IMR-90 (cell line): ENCODE measurements at regions not wholly inside any gene's neighbourhood (a gene's known extent, or its start where the extent isn't known, plus 50 kb on each side); places are given as distances from the start of the nearest gene placed in this dataset.
A peak's percentile ranks its signal among the peaks of the same experiment; 100 is the strongest.

Experiments
- ATAC-seq: fragments of 200-7000 bp; cut with Tn5 transposase; 2 replicates; pipeline ENCODE4 v1.9.1; 2020; ENCODE audit warnings: low read depth, mild to moderate bottlenecking, moderate library complexity
- BruUV-seq: library from RNA; stranded (reverse); fragments of 400-500 nt; replicated peaks from 2 replicates; lab custom pipeline; 2021; lab: Mats Ljungman, UMichigan
- CTCF ChIA-PET: fragments of 300-600 bp; formaldehyde crosslinking; extraction: SDS; loops from one replicate; lab custom pipeline; 2021; ENCODE audit warnings: antibody characterized with exemption; lab: Yijun Ruan, JAX
- POLR2A ChIA-PET: fragments of 300-600 bp; sonication (Branson Sonifier 250); formaldehyde crosslinking; loops from one replicate; lab custom pipeline; 2022; ENCODE audit warnings: antibody characterized with exemption; ENCODE audit not compliant: unreplicated experiment; lab: Charles Lee
- DNase-seq: peaks from one replicate; pipeline ENCODE4 v3.0.0; 2013
- H2AFZ ChIP-seq: replicated peaks from 2 replicates; pipeline ENCODE3; 2013; ENCODE audit warnings: low read length, mild to moderate bottlenecking; ENCODE audit not compliant: poor library complexity
- H2AK5ac ChIP-seq: 2 replicates; pipeline ENCODE4 v1.6.1; 2013; ENCODE audit warnings: low read depth, low read length, inconsistent platforms
- H2AK9ac ChIP-seq: replicated peaks from 2 replicates; pipeline ENCODE3; 2013; ENCODE audit warnings: mild to moderate bottlenecking, low read depth, low read length, moderate library complexity; ENCODE audit not compliant: poor library complexity
- H2BK120ac ChIP-seq: 2 replicates; pipeline ENCODE4 v1.6.1; 2013; ENCODE audit warnings: low read depth, low read length, inconsistent platforms
- H2BK15ac ChIP-seq: 3 replicates; pipeline ENCODE4 v1.6.1; 2013; ENCODE audit warnings: low read depth, low read length, inconsistent platforms
- H2BK20ac ChIP-seq: 2 replicates; pipeline ENCODE4 v1.6.1; 2013; ENCODE audit warnings: low read depth, mild to moderate bottlenecking, inconsistent platforms, low read length, moderate library complexity
- H2BK5ac ChIP-seq: 2 replicates; pipeline ENCODE4 v1.6.1; 2013; ENCODE audit warnings: mild to moderate bottlenecking, low read depth, low read length, inconsistent platforms; ENCODE audit not compliant: poor library complexity, severe bottlenecking
- H3K14ac ChIP-seq: replicated peaks from 2 replicates; pipeline ENCODE4 v1.6.1; 2013; ENCODE audit warnings: low read depth, low read length, inconsistent platforms
- H3K18ac ChIP-seq: 2 replicates; pipeline ENCODE4 v1.6.1; 2013; ENCODE audit warnings: low read depth, low read length, control low read depth
- H3K23ac ChIP-seq: 2 replicates; pipeline ENCODE4 v1.6.1; 2013; ENCODE audit warnings: low read depth, low read length, inconsistent platforms
- H3K27ac ChIP-seq: 2 replicates; pipeline ENCODE4 v1.5.1; 2013; ENCODE audit warnings: mild to moderate bottlenecking, control low read depth, low read length; ENCODE audit not compliant: insufficient read depth
- H3K27me3 ChIP-seq: 2 replicates; pipeline ENCODE4 v1.6.1; 2013; ENCODE audit warnings: low read length; ENCODE audit not compliant: control insufficient read depth, insufficient read depth
- H3K36me3 ChIP-seq: 2 replicates; pipeline ENCODE4 v1.6.1; 2013; ENCODE audit warnings: low read length, mixed read lengths; ENCODE audit not compliant: control insufficient read depth, insufficient read depth
- H3K4ac ChIP-seq: 2 replicates; pipeline ENCODE4 v1.6.1; 2013; ENCODE audit warnings: low read depth, low read length, inconsistent platforms
- H3K4me1 ChIP-seq: 2 replicates; pipeline ENCODE4 v1.6.1; 2013; ENCODE audit warnings: low read length, mixed read lengths; ENCODE audit not compliant: control insufficient read depth, insufficient read depth
- H3K4me2 ChIP-seq: 2 replicates; pipeline ENCODE4 v1.6.1; 2013; ENCODE audit warnings: low read depth, mild to moderate bottlenecking, control low read depth, low read length, moderate library complexity
- H3K4me3 ChIP-seq: 2 replicates; pipeline ENCODE4 v1.5.1; 2013; ENCODE audit warnings: low read depth, mild to moderate bottlenecking, control low read depth, low read length, moderate library complexity; ENCODE audit not compliant: insufficient read depth
- H3K56ac ChIP-seq: 2 replicates; pipeline ENCODE4 v1.6.1; 2013; ENCODE audit warnings: low read length, inconsistent platforms; ENCODE audit not compliant: insufficient read depth; ENCODE audit errors: extremely low read depth
- H3K79me1 ChIP-seq, 2 experiments: 2 replicates each; pipeline ENCODE4 v1.6.1; 2013; ENCODE audit warnings: low read length in 2 of 2, inconsistent platforms in 1 of 2, low read depth in 1 of 2
- H3K9ac ChIP-seq: 2 replicates; pipeline ENCODE4 v1.6.1; 2013; ENCODE audit warnings: low read depth, low read length, control low read depth
- H3K9me1 ChIP-seq: 2 replicates; pipeline ENCODE4 v1.6.1; 2013; ENCODE audit warnings: low read length, inconsistent platforms; ENCODE audit not compliant: insufficient read depth
- H3K9me3 ChIP-seq: 2 replicates; pipeline ENCODE4 v1.6.1; 2013; ENCODE audit warnings: low read length; ENCODE audit not compliant: control insufficient read depth, insufficient read depth
- H4K20me1 ChIP-seq: 2 replicates; pipeline ENCODE4 v1.6.1; 2013; ENCODE audit warnings: low read length, inconsistent platforms; ENCODE audit not compliant: insufficient read depth
- H4K5ac ChIP-seq: 2 replicates; pipeline ENCODE4 v1.6.1; 2013; ENCODE audit warnings: mild to moderate bottlenecking, low read depth, low read length, control low read depth
- H4K8ac ChIP-seq, 2 experiments: 2 replicates each; pipeline ENCODE4 v1.6.1; 2013; ENCODE audit warnings: low read depth in 2 of 2, low read length in 2 of 2, control low read depth in 1 of 2, inconsistent platforms in 1 of 2
- H4K91ac ChIP-seq: 2 replicates; pipeline ENCODE4 v1.6.1; 2013; ENCODE audit warnings: low read depth, low read length, inconsistent platforms; ENCODE audit not compliant: insufficient read depth
- BHLHE40 ChIP-seq: fragments of 150-350 bp; IDR thresholded peaks from 2 replicates; pipeline ENCODE4 v1.6.1; 2016; ENCODE audit warnings: mild to moderate bottlenecking, low read depth, low read length
- CEBPB ChIP-seq: IDR thresholded peaks from 2 replicates; pipeline ENCODE4 v1.6.1; 2012; ENCODE audit warnings: low read depth, low read length, improper control_type of control experiment
- CHD1 ChIP-seq: IDR thresholded peaks from 2 replicates; pipeline ENCODE4 v1.6.1; 2012; ENCODE audit warnings: low read depth, low read length, improper control_type of control experiment
- CTCF ChIP-seq: conservative IDR thresholded peaks from 2 replicates; pipeline ENCODE4 v1.5.1; 2012; ENCODE audit warnings: mild to moderate bottlenecking, low read depth, low read length, improper control_type of control experiment
- ELK1 ChIP-seq: fragments of 150-350 bp; IDR thresholded peaks from 2 replicates; pipeline ENCODE4 v1.6.1; 2016; ENCODE audit warnings: low read depth, mild to moderate bottlenecking, low read length, moderate library complexity, borderline replicate concordance
- FOS ChIP-seq: fragments of 150-350 bp; IDR thresholded peaks from 2 replicates; pipeline ENCODE4 v1.6.1; 2016; ENCODE audit warnings: low read depth, low read length
- MAFK ChIP-seq: IDR thresholded peaks from 2 replicates; pipeline ENCODE4 v1.6.1; 2012; ENCODE audit warnings: low read depth, low read length, improper control_type of control experiment
- MAZ ChIP-seq: IDR thresholded peaks from 2 replicates; pipeline ENCODE4 v1.6.1; 2012; ENCODE audit warnings: low read depth, mild to moderate bottlenecking, low read length, improper control_type of control experiment, moderate library complexity, borderline replicate concordance
- MXI1 ChIP-seq: IDR thresholded peaks from 2 replicates; pipeline ENCODE4 v1.6.1; 2012; ENCODE audit warnings: low read depth, mild to moderate bottlenecking, low read length, moderate library complexity, borderline replicate concordance
- NFE2L2 ChIP-seq: fragments of 150-350 bp; IDR thresholded peaks from 2 replicates; pipeline ENCODE4 v1.6.1; 2016; ENCODE audit warnings: low read depth, mild to moderate bottlenecking, low read length
- POLR2A ChIP-seq: IDR thresholded peaks from 2 replicates; pipeline ENCODE4 v1.6.1; 2012; ENCODE audit warnings: mild to moderate bottlenecking, low read depth, low read length
- RAD21 ChIP-seq: IDR thresholded peaks from 2 replicates; pipeline ENCODE4 v1.6.1; 2012; ENCODE audit warnings: low read length, improper control_type of control experiment
- RCOR1 ChIP-seq: IDR thresholded peaks from 2 replicates; pipeline ENCODE4 v1.6.1; 2012; ENCODE audit warnings: mild to moderate bottlenecking, low read length, improper control_type of control experiment; ENCODE audit not compliant: insufficient replicate concordance
- RFX5 ChIP-seq: IDR thresholded peaks from 2 replicates; pipeline ENCODE4 v1.8.0; 2012; ENCODE audit warnings: low read depth, mild to moderate bottlenecking, low read length, moderate library complexity
- SMC3 ChIP-seq: fragments of 150-350 bp; IDR thresholded peaks from 2 replicates; pipeline ENCODE4 v1.6.1; 2016; ENCODE audit warnings: low read depth, mild to moderate bottlenecking, antibody characterized with exemption, low read length, moderate library complexity
- USF2 ChIP-seq: fragments of 150-350 bp; IDR thresholded peaks from 2 replicates; pipeline ENCODE4 v1.6.1; 2017; ENCODE audit warnings: mild to moderate bottlenecking, antibody characterized with exemption, low read length, low read depth
- WGBS, 2 experiments: methylation state at CpG; one replicate each; pipeline versions ENCODE4 v1.1.5 to v1.1.7; 2013; ENCODE audit warnings: missing lambda C conversion rate in 2 of 2; ENCODE audit not compliant: insufficient read length in 1 of 2; ENCODE audit errors: extremely low coverage in 2 of 2; 5-methylcytosine and 5-hydroxymethylcytosine counted together
- dilution Hi-C: fragments of 300-500 bp; cut with HindIII; formaldehyde crosslinking; loops from one replicate; pipeline ENCODE4 v1.14.3; 2018; ENCODE audit warnings: low sequenced_read_pairs; ENCODE audit not compliant: unreplicated experiment
- in situ Hi-C: fragments of 300-500 bp; cut with MboI; formaldehyde crosslinking; loops from 3 replicates; pipeline ENCODE4 v1.14.3; 2019; ENCODE audit warnings: low sequenced_read_pairs, inconsistent platforms, mixed read lengths
- intact Hi-C: fragments of 100-400 bp; cut with micrococcal nuclease; formaldehyde crosslinking; loops from 2 replicates; pipeline ENCODE4 v1.10.0; 2022

- Histone ChIP-seq H3K4me1 (no peaks in the 10 kb centered on the region), H3K23ac (no peak overlapping the region), H2AK9ac (no peak overlapping the region), H4K8ac (no peak overlapping the region), H3K9me3 (no peaks in the 10 kb centered on the region), H2BK120ac (no peak overlapping the region), H4K91ac (no peak overlapping the region), H3K9ac (no peak overlapping the region), H3K27me3 (no peaks in the 10 kb centered on the region), H3K36me3 (no peaks in the 10 kb centered on the region), H3K9me1 (no peaks in the 10 kb centered on the region), H3K18ac (no peak overlapping the region), H2BK20ac (no peak overlapping the region), H3K27ac (no peak overlapping the region), H3K56ac (no peak overlapping the region), H3K79me1 (no peaks in the 10 kb centered on the region), H3K14ac (no peak overlapping the region), H4K5ac (no peak overlapping the region), H2BK15ac (no peak overlapping the region), H3K4ac (no peak overlapping the region), H2AK5ac (no peak overlapping the region), H2AFZ (no peak overlapping the region), H4K20me1 (no peaks in the 10 kb centered on the region), H3K4me3 (no peak overlapping the region), H2BK5ac (no peak overlapping the region), H3K4me2 (no peak overlapping the region)
- in situ Hi-C loops (no loop called here), dilution Hi-C loops (no loop called here), intact Hi-C loops (no loop called here)
- ATAC-seq (peak; percentile 35; the same call in 1 of the 2 replicates), DNase-seq (no peak)
- no TSS peak for BruUV-seq
- WGBS, 2 experiments = no CpG with 5 or more reads among the region's 2 CpGs
- TF ChIP-seq CTCF = no peak
- no peak for TF ChIP-seq SMC3
- TF ChIP-seq CHD1 = no peak
- TF ChIP-seq NFE2L2 = no peak
- TF ChIP-seq RFX5 = no peak
- TF ChIP-seq BHLHE40 = no peak
- TF ChIP-seq MAFK = no peak
- TF ChIP-seq CEBPB = no peak
- TF ChIP-seq MAZ = no peak
- no peak for TF ChIP-seq RCOR1
- TF ChIP-seq FOS = no peak
- TF ChIP-seq RAD21 = no peak
- TF ChIP-seq POLR2A = no peak
- TF ChIP-seq MXI1 = no peak
- TF ChIP-seq USF2 = no peak
- no peak for TF ChIP-seq ELK1
- ChIA-PET CTCF (interaction anchor here (1.3 kb wide), 1 partner anchor 84 kb away, joined by 3 read pairs; no protein-coding TSS in a partner anchor), POLR2A (no interaction called here)
These were observed 90.5 kb downstream of the MGST1 start for GRCh38 chr12:16437926-16438325.
